GM12864 (cell line): ENCODE measurements at regions not wholly inside any gene's neighbourhood (a gene's known extent, or its start where the extent isn't known, plus 50 kb on each side); places are given as distances from the start of the nearest gene placed in this dataset.

Experiments
- DNase-seq: peaks from one replicate; pipeline ENCODE4 v3.0.0-alpha.2; 2011; ENCODE audit warnings: low read depth
- H3K4me3 ChIP-seq: 2 replicates; pipeline ENCODE4 v1.5.1; 2011; ENCODE audit warnings: mild to moderate bottlenecking, low read depth, low read length, control low read depth
- TF ChIP-seq, protein P1 (sequence below): IDR thresholded peaks from 2 replicates; pipeline ENCODE4 v1.5.1; 2011; ENCODE audit warnings: low read depth, mild to moderate bottlenecking, moderate library complexity, low read length, control low read depth, inconsistent platforms; ENCODE audit errors: missing control alignments

DNA sequence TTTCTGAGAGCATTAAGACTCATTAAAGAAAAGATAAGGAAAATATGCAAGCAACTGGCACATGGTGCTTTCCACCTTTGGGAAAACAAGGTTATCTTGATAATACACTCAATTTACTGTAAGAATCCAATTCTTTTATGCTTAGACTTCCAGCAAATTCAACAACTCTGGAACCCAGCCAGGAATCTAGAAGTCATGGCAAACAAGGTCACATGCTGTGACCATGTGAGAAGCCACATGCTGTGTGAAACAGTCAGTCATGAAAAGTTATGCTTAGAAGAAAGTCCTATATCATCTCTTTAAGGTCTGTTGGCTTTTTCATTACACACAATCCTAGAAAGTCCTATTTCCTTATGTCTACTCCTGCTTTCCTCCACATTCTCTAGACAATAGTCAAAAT lies 581.8 kb upstream of the C9orf72 start:
- no peak overlapping the region for H3K4me3 ChIP-seq
- no peak for DNase-seq
- TF ChIP-seq, protein P1, sequence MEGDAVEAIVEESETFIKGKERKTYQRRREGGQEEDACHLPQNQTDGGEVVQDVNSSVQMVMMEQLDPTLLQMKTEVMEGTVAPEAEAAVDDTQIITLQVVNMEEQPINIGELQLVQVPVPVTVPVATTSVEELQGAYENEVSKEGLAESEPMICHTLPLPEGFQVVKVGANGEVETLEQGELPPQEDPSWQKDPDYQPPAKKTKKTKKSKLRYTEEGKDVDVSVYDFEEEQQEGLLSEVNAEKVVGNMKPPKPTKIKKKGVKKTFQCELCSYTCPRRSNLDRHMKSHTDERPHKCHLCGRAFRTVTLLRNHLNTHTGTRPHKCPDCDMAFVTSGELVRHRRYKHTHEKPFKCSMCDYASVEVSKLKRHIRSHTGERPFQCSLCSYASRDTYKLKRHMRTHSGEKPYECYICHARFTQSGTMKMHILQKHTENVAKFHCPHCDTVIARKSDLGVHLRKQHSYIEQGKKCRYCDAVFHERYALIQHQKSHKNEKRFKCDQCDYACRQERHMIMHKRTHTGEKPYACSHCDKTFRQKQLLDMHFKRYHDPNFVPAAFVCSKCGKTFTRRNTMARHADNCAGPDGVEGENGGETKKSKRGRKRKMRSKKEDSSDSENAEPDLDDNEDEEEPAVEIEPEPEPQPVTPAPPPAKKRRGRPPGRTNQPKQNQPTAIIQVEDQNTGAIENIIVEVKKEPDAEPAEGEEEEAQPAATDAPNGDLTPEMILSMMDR, result no peak

GRCh38 chr9:28155671-28156070 lies 582.4 kb upstream of the C9orf72 start:
- TF ChIP-seq, protein P1, result no peak
- DNase-seq, result no peak
- H3K4me3 ChIP-seq, result no peak overlapping the region

DNA sequence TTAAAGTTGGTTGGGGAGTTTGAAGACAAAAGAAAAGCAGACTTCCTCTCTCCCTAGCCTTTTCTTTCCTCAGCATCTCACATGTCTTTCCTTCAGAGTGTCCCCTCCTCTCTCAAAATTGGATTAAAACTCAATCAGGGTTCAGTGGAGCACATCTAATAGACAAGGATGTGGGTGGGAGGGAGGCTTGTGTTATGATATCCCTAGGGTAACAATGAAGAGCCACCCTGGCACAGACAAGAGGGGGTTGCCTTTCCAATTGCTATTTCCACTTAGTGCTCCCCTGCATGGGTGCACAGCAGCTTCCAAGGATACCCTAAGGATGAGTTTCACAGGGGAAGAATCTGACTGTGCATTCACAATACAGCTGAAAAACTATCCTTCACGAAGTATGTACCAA lies 585.2 kb upstream of the C9orf72 start:
- TF ChIP-seq, protein P1, result no peak
- DNase-seq, result no peak
- no peak overlapping the region for H3K4me3 ChIP-seq

- DNase-seq, result no peak
- H3K4me3 ChIP-seq, result no peak overlapping the region
- TF ChIP-seq, protein P1, result no peak
Observed at GRCh38 chr9:28163619-28164018, 590.3 kb upstream of the C9orf72 start.

- DNase-seq, result no peak
- H3K4me3 ChIP-seq, result no peak overlapping the region
- TF ChIP-seq, protein P1, result no peak
Observed at GRCh38 chr9:28166179-28166578, 592.9 kb upstream of the C9orf72 start.

DNA sequence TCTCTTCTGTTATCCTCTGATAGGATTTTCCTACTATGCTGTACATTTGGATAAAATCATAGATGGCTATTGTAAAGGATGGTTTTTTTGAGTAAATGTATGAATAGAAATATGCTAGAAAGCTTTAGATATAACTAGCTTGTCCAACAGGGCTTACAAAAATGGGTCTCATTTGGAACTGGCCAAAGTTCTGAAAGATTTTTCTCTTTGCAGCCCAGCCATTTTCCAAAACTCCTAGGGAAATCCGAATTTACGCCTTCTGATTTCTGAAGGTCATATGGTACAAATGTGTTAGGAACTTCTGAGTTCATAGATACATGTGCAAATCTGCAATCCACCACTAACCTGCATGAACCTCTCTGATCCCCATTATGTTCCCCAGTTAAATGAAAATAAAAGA lies 603.9 kb upstream of the C9orf72 start:
- no peak for DNase-seq
- TF ChIP-seq, protein P1, result no peak
- H3K4me3 ChIP-seq, result no peak overlapping the region

DNA sequence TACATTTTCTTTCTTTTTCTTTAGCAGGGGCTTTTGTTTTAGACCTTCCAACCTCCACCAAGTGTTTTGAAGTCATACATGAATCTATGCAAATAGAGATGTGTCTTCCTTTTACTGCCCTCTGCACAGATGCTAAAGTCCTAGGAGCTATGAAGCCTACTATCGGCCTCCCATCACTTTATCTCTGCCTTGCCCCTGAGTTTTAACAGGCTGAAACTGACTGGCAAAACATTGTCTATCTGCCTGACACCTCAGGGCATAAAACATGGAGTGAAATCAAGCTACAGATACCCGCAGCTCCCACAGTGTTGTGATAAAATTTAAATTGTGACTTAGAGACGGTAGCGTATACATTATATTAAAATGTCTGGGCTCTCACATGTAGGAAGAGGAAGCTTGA lies 604.6 kb upstream of the C9orf72 start:
- DNase-seq, result no peak
- TF ChIP-seq, protein P1, result no peak
- H3K4me3 ChIP-seq, result no peak overlapping the region
